ENCODE measurements at regions not wholly inside any gene's neighbourhood (a gene's known extent, or its start where the extent isn't known, plus 50 kb on each side); places are given as distances from the start of the nearest gene placed in this dataset.

DNA sequence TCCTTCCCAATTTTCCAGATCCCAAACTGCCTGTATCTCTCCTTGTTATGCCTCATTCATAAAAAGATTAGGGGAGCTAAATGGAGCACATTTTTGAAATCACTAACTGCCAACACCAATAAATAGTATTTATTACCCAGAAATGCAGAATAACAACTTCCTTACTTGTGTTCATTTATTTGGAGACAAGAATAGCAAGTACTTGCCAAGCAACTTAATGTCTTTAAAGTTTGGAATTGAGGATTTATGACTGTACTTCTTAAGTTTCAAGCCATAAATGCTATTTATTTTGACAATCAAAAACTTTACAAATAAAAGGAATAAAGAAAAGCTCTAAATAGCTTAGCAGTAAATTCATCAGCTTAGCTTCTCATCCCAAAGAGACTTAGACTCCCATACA, 626.1 kb upstream of the NOVA1 start:
- H3K79me2 ChIP-seq (ENCODE audit: control insufficient read depth, insufficient read depth, low read length) = no peaks in the 10 kb centered on the region
- no peaks in the 10 kb centered on the region for H3K9me3 Mint-ChIP-seq (ENCODE audit: insufficient read depth)
- H3K4me1 ChIP-seq (ENCODE audit: control insufficient read depth in 2 of 2, insufficient read depth in 2 of 2, low read length in 2 of 2) = no peaks in the 10 kb centered on the region
- H4K20me1 ChIP-seq (ENCODE audit: control insufficient read depth, insufficient read depth, low read length, poor library complexity, severe bottlenecking) = no peaks in the 10 kb centered on the region
- no peaks in the 10 kb centered on the region for H3K4me1 Mint-ChIP-seq
- no peak overlapping the region for H3K4me3 ChIP-seq (ENCODE audit: control extremely low read depth in 1 of 5, extremely low read depth in 1 of 5, insufficient read depth in 1 of 5, low read depth in 2 of 5, low read length in 4 of 5)
- no peak overlapping the region for H2AFZ ChIP-seq (ENCODE audit: insufficient read depth, low read depth, low read length, poor library complexity, severe bottlenecking)
- H3K27me3 ChIP-seq (replicated peaks in 1 of 4; ENCODE audit: control extremely low read depth in 1 of 4, control insufficient read depth in 3 of 4, insufficient read depth in 4 of 4, low read length in 3 of 4) = no peaks in the 10 kb centered on the region
- no peak overlapping the region for H3K27ac ChIP-seq (ENCODE audit: low read length in 2 of 2)
- no peaks in the 10 kb centered on the region for H3K27me3 Mint-ChIP-seq
- TF ChIP-seq EZH2 (IDR thresholded peaks at IDR 0.05; ENCODE audit: borderline replicate concordance, insufficient read depth, low read depth, low read length, poor library complexity, severe bottlenecking) = no peak
- TF ChIP-seq, protein P1, sequence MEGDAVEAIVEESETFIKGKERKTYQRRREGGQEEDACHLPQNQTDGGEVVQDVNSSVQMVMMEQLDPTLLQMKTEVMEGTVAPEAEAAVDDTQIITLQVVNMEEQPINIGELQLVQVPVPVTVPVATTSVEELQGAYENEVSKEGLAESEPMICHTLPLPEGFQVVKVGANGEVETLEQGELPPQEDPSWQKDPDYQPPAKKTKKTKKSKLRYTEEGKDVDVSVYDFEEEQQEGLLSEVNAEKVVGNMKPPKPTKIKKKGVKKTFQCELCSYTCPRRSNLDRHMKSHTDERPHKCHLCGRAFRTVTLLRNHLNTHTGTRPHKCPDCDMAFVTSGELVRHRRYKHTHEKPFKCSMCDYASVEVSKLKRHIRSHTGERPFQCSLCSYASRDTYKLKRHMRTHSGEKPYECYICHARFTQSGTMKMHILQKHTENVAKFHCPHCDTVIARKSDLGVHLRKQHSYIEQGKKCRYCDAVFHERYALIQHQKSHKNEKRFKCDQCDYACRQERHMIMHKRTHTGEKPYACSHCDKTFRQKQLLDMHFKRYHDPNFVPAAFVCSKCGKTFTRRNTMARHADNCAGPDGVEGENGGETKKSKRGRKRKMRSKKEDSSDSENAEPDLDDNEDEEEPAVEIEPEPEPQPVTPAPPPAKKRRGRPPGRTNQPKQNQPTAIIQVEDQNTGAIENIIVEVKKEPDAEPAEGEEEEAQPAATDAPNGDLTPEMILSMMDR (IDR thresholded peaks at IDR 0.05) = no peak
- CTCF ChIA-PET = no interaction called here
- DNase-seq (no peak), ATAC-seq (ENCODE audit: low read depth) (no peak)
- intact Hi-C loops (cut with micrococcal nuclease) = no loop called here
- peaks cover 0 to 12% (median 0%) of the 10 kb centered on the region in 3 donors for H3K9me3 ChIP-seq (ENCODE audit: control extremely low read depth in 1 of 3, control insufficient read depth in 2 of 3, insufficient read depth in 1 of 3, low read length in 2 of 3)
- H3K4me3 Mint-ChIP-seq = no peak overlapping the region
- H3K27ac Mint-ChIP-seq = no peak overlapping the region
- no peak overlapping the region for H3K4me2 ChIP-seq (replicated peaks; ENCODE audit: low read depth, low read length, poor library complexity, severe bottlenecking)
- no peaks in the 10 kb centered on the region for H3K36me3 ChIP-seq (replicated peaks in 1 of 2; ENCODE audit: control extremely low read depth in 1 of 2, control insufficient read depth in 1 of 2, extremely low read depth in 1 of 2, insufficient read depth in 2 of 2, low read length in 1 of 2)
- POLR2A ChIA-PET = no interaction called here
- H3K9ac ChIP-seq (ENCODE audit: low read length) = no peak overlapping the region

DNA sequence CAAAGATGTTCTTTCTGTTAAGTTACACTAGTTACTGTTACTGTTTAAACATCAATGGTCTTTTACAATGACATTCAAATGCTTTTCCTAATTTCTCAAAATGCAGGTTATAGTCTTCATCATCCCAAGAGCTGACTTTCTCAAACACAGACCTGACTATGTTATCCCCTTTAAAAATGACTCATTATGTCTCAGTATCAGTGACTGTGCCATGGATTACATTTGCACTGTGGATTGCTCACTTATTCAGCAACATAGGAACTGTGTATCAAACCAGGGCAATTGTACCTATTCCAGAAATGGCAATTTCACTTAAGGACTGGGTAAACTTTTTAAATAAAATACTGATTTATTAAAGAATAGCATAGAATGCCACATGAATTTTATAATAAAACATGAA, 630.2 kb upstream of the NOVA1 start:
- Histone ChIP-seq H3K9ac (ENCODE audit: low read length) (no peak overlapping the region), H3K4me3 (ENCODE audit: control extremely low read depth in 1 of 5, extremely low read depth in 1 of 5, insufficient read depth in 1 of 5, low read depth in 2 of 5, low read length in 4 of 5) (no peak overlapping the region), H3K9me3 (ENCODE audit: control extremely low read depth in 1 of 3, control insufficient read depth in 2 of 3, insufficient read depth in 1 of 3, low read length in 2 of 3) (no peaks in the 10 kb centered on the region), H3K4me2 (replicated peaks; ENCODE audit: low read depth, low read length, poor library complexity, severe bottlenecking) (no peak overlapping the region), H3K27me3 (replicated peaks in 1 of 4; ENCODE audit: control extremely low read depth in 1 of 4, control insufficient read depth in 3 of 4, insufficient read depth in 4 of 4, low read length in 3 of 4) (no peaks in the 10 kb centered on the region), H3K79me2 (ENCODE audit: control insufficient read depth, insufficient read depth, low read length) (no peaks in the 10 kb centered on the region), H3K27ac (ENCODE audit: low read length in 2 of 2) (no peak overlapping the region), H3K36me3 (replicated peaks in 1 of 2; ENCODE audit: control extremely low read depth in 1 of 2, control insufficient read depth in 1 of 2, extremely low read depth in 1 of 2, insufficient read depth in 2 of 2, low read length in 1 of 2) (no peaks in the 10 kb centered on the region), H3K4me1 (ENCODE audit: control insufficient read depth in 2 of 2, insufficient read depth in 2 of 2, low read length in 2 of 2) (no peaks in the 10 kb centered on the region), H2AFZ (ENCODE audit: insufficient read depth, low read depth, low read length, poor library complexity, severe bottlenecking) (no peak overlapping the region), H4K20me1 (ENCODE audit: control insufficient read depth, insufficient read depth, low read length, poor library complexity, severe bottlenecking) (no peaks in the 10 kb centered on the region)
- Mint-ChIP-seq H3K27me3 (no peaks in the 10 kb centered on the region), H3K4me3 (no peak overlapping the region), H3K27ac (no peak overlapping the region), H3K4me1 (no peaks in the 10 kb centered on the region), H3K9me3 (ENCODE audit: insufficient read depth) (no peaks in the 10 kb centered on the region)
- CTCF ChIA-PET = no interaction called here
- DNase-seq (no peak), ATAC-seq (ENCODE audit: low read depth) (no peak)
- no peak for TF ChIP-seq EZH2 (IDR thresholded peaks at IDR 0.05; ENCODE audit: borderline replicate concordance, insufficient read depth, low read depth, low read length, poor library complexity, severe bottlenecking)
- TF ChIP-seq, protein P1 (IDR thresholded peaks at IDR 0.05) = no peak
- POLR2A ChIA-PET = no interaction called here
- intact Hi-C loops (cut with micrococcal nuclease) = no loop called here
